ENCODE measurements at regions not wholly inside any gene's neighbourhood (a gene's known extent, or its start where the extent isn't known, plus 50 kb on each side); places are given as distances from the start of the nearest gene placed in this dataset.

DNA sequence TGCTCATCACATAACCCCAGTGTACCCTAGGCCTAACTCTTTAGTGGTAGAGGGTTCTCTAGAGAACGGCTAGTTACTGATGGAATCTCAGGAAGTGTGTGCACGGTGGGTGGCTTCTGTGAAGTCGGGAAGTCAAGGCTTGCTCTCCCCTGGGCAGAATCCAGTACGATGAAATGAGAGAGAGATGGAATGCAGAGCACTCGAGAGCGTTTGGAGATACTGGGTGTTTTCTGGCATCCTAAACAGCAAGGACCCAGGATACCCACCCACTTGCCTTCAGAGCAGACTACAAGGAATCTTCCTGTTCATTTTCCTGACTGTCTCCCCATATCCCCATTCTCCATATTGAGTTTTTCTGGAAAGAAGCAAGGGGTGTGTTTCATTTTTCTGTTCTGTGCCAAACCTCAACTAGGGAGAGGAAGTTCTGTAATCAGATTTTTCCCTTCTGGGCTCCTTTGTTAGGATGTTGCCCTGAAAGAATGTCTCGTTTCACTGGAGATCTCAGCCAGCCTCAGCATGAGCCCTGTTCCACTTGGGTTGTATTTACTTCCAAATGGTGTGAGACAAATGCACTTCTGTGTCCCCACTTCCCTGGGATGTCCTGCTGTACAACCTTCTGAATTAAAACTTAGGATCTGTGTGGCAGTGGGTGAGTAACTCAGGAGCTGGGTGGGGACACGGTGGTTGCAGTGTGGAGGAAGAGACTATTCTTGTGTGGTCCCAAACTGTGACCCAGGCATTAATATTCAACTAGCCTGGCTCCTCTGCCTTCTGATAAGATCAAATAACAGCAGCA, 108.9 kb upstream of the SPRY4 start:
- DNase-seq (ENCODE audit: low spot score) = no peak

GRCh38 chr5:142432961-142433360, 108.1 kb upstream of the SPRY4 start:
- no peak for DNase-seq (ENCODE audit: low spot score)

DNA sequence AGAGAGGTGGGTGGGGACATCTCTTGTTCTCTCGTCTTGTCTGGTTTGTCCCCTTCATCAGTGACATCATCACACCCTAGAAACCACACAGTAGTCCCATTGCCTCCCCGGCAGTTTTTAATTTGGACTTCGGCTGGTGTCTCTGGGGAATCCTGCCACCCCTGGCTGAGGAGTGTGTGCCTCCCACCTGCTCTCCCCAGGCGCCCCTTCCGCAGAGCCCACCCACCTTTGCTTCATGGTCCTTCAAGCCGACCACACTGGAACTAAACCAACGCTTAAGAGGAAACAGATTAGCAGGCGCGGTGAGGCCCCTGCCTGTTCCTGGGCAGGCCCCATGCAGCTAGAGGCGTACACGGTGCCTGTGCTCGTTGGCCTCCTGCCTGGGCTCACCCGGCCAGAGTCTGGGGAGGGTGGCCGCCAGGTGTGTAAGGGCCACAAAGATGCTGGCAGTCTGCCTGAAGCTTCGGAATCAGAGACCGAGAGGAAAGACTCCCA, 107.6 kb upstream of the SPRY4 start:
- no peak for DNase-seq (ENCODE audit: low spot score)

DNA sequence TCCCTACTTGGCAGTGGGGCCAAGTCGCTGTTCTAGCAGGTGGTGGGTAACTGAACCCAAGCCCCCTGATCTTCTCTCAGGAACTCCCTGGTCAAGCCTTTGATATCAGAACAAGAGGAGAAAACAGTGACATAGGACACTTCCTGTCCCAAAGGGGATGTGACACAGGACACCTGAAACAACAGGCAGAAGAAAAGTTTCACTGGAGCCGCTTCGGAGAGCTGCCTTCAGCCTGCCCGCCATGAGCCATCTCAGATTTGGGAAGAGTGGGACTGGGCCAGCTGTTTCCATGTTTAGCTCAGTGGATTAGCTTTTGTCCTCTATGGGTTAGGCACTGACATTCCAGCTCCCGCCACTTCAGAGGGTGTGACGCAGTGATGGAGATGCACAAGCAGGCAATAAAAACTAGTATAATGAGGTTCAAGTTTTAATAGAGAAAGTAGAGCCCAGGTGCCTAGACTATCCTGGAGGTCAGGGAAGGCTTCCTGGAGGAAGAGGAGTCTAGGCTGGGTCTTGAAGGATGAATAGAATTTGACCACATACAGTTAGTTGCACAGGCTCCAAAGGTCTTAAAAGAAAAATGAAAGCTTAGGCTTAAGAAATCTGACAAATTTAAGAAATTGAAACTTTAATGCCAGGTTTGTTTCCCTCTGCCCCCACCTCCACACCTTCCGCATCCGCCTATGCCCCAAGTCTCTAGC, 104.1 kb upstream of the SPRY4 start:
- no peak for DNase-seq (ENCODE audit: low spot score)

GRCh38 chr5:142428036-142428772, 103.4 kb upstream of the SPRY4 start:
- DNase-seq (ENCODE audit: low spot score) = no peak

DNA sequence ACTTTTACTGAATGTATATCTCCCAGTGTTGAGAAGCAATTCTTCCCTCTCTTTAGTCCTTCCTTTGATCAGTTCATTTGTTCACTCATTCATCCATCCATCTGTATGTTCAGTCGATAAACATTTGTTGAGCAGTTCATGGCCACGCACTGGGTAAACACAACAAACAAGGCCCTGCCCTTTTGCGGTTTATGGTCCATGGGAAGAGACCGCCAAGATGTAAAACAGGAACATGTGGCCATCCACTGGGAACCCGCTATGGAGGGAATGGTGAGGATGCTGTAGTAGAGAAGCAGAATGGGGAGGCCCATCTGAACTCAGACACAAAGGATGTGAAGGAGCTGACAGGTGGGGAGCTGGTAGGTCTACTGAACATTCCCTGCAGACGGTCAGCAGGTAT, 102.7 kb upstream of the SPRY4 start:
- DNase-seq (ENCODE audit: low spot score) = no peak

DNA sequence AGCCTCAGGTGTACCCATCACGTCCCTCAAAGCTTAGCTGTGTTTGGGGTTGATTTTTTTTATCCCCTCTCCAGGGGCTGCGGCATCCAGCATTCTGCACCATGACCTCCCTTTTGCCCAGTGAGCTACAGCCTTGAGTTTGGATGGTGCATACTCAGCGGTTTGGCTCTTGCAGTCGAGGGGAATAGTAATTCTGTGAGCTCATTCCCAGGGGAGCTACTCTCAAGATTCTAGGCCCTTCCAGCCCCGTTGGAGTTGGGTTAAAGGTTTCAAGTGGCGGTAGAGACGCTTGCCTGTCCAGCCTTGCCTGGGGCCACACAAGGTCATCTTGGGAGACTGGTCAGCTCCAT, 102.2 kb upstream of the SPRY4 start:
- DNase-seq (ENCODE audit: low spot score) = no peak

- no peak for DNase-seq (ENCODE audit: low spot score)
These were observed 101.6 kb upstream of the SPRY4 start for GRCh38 chr5:142426129-142427014.

DNA sequence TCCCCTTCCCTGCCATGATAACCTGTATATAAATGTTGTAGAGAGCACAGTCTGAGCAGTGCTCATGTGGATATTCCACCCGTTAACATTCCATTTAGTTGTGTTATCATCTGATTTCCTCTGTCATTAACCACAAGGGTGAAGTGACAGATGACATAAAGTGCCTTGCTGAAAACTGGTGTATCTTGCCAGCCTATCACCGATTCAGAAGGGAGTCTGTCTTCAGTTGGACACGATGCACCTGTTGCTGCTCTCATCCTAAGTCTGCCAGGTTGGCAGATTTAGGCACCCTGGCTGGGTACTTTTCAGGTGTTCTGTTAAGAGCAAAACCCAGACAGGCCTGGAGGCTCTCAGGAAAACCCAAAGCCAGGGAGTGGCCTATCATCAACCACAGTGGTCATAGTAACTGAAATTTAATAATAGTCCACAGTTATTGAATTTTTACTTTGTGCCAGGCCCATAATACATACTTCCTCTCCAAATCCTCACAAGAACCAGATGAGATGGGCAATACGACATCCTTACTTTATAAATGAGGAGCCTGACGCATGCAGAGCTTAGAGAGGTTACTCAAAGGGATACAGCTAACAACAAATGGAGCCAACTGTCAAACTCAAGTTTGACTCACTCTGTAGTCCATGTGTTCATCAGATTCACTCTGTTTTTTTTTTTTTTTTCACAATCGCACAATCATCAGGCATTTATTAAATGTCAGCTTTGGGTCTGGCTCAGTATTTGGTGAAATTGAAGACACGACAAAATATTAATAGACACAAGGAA, 100.7 kb upstream of the SPRY4 start:
- DNase-seq (ENCODE audit: low spot score) = no peak

GRCh38 chr5:142422429-142422828, 97.6 kb upstream of the SPRY4 start:
- DNase-seq (ENCODE audit: low spot score) = no peak

DNA sequence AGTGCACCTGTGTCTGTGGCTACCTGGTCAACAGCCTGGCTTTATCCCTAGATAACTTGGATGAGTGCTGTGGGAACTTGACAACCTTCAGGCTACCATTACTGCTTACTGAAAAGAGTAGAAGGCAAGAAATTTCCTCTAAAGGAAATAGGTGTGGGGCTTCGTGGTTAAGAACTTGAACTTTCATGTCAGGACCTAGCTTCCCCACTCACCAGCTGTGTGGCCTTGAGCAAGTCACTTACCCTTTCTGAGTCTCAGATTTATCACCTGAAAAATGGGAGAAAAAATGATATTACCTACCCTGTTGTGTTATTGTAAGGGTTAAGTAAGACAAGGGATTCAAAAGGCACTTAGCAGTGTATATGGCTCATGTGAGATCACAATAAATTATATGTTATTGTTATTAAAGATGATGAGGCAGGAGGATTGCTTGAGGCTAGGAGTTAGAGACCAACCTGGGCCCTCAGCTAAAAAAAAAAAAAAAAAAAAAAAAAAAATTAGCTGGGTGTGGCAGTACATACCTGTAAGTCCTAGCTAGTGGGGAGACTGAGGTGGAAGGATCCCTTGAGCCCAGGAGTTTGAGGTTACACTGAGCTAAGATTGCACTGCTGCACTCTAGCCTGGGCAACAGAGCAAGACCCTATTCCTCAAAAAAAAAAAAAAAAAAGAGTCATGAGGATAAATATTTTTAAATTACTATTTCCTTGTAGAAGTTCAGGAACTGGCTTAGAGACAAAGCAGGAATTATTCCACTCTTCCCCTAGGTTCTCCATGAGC, 97.0 kb upstream of the SPRY4 start:
- no peak for DNase-seq (ENCODE audit: low spot score)

DNA sequence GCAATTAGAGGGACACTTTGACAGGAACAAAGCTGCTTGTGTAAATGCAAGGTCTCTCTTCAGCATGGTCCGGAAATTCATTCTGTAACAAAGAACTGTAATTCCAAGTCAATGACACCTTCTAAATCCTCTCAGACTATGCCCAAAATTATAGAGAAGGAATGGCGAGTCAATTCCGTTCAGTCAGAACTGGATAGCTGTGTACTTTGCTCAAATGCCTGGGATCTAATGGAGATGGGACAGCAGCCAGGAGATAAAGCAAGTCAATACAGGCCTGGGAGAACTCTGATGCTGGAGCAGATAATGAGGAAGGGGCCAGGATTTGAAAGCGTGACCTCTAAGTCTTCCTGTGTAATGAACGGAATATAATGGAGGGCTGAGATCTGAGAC, 96.4 kb upstream of the SPRY4 start:
- DNase-seq (ENCODE audit: low spot score) = peak; percentile 29

DNA sequence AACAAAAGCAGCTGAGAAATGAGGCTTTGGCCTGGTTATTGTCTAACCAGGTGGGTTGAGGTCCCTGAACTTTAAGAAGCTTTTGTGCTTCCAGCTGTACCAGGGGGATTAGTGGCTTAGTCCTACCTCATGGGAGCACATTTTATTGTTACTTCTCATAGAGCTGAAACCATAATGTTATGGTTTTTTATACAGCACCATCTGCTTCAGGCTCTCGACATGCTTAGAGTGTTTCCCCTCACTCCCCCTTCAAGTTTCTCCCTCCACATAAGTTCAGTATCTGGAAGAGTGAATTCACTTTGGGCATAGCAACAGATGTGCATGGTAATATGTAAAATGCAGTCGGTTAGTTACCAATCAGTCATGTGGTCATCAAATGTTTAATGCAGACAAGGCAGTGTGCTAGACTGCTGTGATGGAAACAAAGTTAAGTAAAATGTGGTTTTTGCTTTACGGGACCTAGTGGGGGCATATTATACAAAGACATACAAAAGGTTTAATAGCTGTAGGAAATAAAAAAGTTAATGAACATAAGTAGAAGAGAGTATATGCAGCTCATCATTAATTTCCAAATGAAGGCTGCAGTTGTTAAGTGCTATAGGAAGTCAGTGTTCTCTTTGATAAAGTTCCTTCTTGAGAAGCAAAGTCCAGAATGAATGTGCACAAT, 95.9 kb upstream of the SPRY4 start:
- no peak for DNase-seq (ENCODE audit: low spot score)

- no peak for DNase-seq (ENCODE audit: low spot score)
These were observed 87.8 kb upstream of the SPRY4 start for GRCh38 chr5:142412581-142412980.

- DNase-seq (ENCODE audit: low spot score) = no peak
These were observed 87.0 kb upstream of the SPRY4 start for GRCh38 chr5:142411656-142412425.

DNA sequence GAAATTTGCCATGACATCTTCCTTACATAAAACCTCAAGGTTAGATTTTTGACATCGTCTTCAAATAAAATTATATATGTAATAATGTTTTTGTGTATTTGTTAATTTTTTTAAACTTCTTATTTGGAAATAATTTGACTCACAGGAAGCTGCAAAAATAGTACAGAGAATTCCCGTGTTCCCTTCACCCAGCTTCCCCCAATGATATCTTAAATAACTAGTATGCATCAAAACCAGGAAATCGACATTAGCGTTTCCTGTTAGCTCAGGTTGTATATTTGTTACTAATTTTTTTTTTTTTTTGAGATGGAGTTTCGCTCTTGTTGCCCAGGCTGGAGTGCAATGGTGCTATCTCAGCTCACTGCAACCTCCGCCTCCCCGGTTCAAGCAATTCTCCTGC, 86.3 kb upstream of the SPRY4 start:
- no peak for DNase-seq (ENCODE audit: low spot score)

- no peak for DNase-seq (ENCODE audit: low spot score)
These were observed 84.2 kb upstream of the SPRY4 start for GRCh38 chr5:142408981-142409481.

DNA sequence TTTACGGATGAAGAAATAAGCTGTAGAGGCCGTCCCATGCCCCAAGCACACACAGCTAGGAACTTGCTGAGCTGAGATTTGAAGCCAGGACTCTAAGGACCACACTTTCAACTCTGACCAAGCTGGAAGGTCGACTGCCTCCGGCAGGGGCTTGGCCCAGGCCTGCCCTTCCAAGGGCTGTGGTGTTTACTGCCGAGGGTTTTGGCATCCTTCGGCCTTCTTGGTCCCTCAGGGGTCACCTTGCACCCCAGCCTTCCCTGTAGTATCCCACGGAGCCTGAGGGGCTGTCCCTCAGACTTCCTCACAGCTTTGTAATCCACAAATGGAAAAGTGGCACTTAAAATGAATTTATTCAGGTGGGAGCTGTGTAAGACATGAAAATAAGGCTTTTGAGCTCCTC, 83.7 kb upstream of the SPRY4 start:
- DNase-seq (ENCODE audit: low spot score) = no peak
